SHP77 treated with DMSO at 0.1 percent for 48 hours (cell line): ENCODE measurements at regions not wholly inside any gene's neighbourhood (a gene's known extent, or its start where the extent isn't known, plus 50 kb on each side); places are given as distances from the start of the nearest gene placed in this dataset.
"Not testable (repeated sequence)": the region's sequence is repeated elsewhere in the genome, so short reads cannot be mapped to it uniquely, and the experiment has no call there.

Source experiments
- DNase-seq: peaks from one replicate; lab custom pipeline; 2025; lab: John Stamatoyannopoulos, UW

DNA sequence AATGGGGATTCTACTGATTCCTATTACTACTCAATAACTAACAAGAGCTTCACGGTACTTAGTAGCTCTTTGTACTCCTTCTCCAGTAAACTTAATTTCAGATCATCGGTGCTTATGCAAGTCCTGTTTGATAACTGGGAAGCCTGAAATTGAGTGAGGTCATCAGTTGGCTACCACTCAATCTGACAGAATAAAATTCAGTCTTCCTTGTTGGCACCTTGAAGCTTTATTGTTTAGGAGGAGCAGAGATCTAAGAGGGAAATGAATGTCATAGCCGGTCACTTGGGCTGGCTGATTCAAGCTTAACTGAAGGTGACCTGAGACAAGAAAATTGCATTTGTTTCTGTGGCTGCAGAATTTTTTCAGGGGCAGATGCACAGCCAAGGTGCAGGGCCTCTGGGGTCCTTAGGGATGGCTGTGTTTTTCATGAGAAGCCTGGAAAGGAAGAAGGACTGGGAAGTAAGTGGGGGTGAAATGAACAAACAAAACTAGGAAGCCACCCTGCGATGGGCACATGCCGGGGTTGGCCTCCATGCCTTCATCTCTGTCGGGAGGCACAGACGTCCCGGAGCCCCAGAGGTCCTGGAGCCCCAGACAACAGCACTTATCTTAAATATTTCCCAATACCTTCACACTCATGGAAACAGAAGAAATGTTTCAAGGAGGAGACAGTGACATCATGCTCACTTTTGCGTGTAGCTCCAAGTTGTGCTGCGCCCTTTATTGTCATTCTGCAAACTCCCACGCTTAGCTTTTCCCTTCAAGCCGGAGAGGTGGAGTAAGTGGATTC lies 85.0 kb upstream of the KIF5B start:
- no peak for DNase-seq

- DNase-seq: no peak
Observed at GRCh38 chr10:32140403-32140802, 84.2 kb upstream of the KIF5B start.

GRCh38 chr10:32139223-32140073 lies 83.2 kb upstream of the KIF5B start:
- DNase-seq: no peak

DNA sequence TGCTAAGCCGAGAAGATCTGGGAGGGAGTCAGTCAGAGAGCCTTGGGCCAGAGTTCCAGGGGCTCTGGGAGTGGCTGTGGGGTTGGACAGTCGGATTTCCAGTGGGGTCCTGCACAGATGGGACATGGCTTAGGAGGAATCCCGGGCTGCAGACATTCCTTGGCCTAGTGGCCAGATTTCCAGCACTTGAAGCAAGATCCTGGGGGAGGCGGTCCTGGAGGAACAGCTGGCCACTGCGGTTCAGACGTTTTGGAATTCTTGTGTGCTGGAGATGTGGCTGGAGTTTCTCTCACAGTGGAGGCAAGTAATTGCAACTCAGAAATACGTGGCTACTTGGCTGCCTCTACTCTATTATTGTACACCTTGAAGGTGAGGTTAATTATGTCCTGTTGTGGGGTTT lies 80.7 kb upstream of the KIF5B start:
- not testable (repeated sequence) for DNase-seq

DNA sequence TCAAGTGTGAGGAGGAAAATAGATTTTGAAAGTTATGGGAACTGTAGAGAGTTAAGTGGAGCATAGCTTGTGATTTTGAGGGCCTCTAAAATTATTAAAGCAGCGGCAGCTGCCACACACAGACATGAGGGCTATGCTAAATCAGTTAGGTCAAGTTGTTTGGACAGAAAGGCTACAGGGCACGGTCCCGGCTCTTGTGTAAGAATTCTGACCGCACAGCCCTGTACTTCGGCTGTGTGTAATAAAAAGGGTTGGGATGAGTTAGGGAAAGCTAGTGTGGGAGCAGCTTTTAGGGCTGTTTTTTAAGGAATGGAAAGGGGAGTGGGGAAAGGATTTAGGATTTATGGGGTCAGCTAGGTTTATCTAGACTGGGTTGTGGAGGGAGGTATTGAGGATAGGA lies 79.6 kb upstream of the KIF5B start:
- not testable (repeated sequence) for DNase-seq

DNA sequence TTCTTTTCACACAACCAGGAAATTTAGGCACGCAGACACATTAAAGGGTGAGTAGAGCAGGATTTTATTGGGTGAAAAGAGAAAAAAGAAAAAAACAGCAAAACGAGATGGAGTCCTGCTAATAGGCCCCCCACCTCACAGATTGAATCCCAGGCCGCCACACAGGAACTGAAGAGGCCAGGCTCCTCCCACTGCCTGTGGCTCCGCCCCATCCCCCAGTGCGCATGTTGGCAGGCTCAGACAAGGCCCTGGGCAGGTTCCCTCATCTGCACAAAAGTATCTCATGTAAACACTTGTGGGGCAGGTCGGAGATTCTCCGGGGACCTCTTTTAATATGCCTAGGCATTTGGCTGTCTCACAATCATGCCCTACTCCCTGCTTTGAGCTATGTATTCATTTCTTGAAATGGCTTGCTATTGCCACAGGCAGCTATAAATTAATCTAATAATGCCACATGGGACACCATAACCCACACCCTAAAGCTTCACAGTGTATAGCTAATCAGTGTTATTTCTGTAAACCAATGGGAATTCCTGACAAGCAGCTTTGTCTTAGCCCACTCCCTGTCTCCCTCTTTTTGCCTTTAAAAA lies 76.2 kb upstream of the KIF5B start:
- no peak for DNase-seq

DNA sequence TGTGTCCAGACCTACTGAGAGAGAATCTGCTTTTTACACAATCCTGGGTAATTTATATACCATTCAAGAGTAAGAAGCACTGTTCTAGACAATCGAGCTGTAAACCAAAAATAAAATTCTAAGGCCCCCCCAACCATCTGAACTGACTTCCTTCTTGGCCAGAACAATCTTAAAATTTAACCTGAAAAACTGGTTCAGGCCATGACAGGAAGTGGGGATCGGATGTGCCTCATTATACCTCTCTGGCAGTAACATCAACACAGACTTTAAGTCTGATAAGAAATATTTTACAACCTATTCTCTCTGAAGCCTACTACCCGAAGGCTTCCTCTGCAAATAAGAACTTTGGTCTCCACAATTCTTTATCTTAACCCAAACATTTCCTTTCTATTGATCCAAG lies 75.2 kb upstream of the KIF5B start:
- DNase-seq: no peak

DNA sequence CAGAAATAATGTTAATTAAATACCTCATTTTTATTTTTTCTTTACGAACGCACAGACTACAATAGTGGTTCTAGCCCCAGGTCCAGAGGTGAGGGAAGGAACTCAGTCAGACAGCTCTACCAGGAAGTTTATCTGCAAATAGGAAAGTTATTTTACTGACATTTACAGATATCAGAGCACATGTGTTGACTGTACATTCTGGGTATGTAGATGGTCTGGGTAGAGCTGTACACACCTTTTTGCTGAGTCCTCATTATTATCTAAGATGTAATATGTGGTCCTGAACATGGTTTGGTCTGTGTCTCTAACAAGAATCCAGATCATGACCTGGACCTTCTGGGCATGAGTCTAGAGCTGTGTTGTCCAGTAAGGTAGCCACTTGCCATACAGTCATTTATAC lies 74.6 kb upstream of the KIF5B start:
- no peak for DNase-seq

GRCh38 chr10:32125023-32125422 lies 68.8 kb upstream of the KIF5B start:
- DNase-seq: no peak

DNA sequence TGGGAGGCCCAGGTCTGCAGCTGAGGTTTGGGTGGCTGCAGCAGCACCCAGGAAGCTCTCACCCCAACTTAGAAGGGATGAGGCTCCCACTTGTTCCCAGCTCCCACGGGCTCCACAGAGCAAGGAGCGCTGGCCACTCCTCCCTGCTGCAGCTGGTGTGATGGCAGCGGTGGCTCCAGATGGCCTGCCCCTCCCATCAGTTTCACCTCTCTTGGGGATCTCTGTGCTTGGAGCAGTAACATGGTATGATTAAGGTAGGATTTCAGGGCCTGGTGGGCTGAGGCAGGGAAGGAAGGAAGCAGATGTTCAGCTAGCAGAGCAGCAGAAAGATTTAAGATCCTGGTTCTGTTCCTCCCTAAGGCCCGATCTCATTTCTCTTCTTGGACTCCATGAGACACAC lies 66.8 kb upstream of the KIF5B start:
- DNase-seq: no peak

DNA sequence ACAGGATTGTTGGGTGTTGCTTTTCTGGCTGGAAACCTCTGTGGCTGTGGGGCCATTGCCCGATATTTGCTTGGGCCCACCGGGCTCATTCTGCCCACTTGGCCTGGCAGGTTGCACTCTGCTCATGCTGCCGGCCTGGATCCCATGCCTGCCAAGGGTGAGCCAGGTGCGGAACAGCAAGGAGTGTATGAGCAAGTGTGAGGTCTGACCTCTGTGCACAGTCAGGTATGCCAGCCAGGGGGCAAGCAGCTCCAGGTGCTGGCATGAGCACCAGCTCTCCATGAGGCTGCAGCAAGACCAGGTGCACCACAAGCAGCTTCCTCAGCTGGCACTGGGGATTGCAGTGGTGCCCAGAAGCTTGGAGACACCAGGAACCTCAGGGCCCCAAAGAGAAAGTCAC lies 65.4 kb upstream of the KIF5B start:
- DNase-seq: no peak

DNA sequence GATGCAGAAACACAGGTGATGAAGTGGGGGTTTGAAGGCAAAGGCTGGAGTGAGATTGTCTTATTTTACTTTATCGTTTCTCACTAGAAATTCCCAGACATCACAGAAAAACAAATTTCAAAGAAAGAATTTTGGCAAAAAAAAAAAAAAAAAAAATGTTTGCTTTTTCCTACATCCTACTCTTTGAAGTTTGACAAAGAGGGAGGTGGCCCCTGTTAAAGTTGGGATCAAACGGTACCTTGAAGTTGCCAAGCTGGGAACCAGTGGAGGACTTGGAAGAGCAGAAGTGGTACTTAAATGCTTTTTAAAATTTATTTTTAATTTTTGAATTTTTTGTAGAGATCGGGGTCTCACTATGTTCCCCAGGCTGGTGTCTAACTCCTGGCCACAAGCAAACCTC lies 63.9 kb upstream of the KIF5B start:
- DNase-seq: no peak

GRCh38 chr10:32114508-32114907 lies 58.3 kb upstream of the KIF5B start:
- DNase-seq: no peak

- DNase-seq: no peak
Observed at GRCh38 chr10:32112055-32112454, 55.8 kb upstream of the KIF5B start.

GRCh38 chr10:32111585-32111984 lies 55.4 kb upstream of the KIF5B start:
- DNase-seq: no peak

DNA sequence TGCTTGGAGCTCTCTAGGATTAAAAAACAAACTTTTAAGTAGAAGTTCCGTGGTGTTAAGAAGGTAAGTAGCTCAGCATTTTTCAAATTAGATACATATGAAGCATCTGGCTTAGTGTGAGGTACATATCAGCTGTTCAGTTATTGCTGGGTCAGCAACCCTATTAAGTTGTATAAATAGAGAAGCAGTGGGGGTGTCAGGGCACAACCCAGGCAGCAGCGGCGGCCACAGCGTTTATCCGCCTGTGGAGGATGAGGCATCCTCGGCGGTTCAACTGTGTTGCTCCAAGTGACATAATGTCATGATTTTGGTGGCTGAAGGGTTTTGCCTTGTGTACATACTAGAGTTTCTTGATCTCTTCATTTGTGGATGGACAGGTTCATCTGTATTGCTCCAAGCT lies 54.6 kb upstream of the KIF5B start:
- DNase-seq: no peak

DNA sequence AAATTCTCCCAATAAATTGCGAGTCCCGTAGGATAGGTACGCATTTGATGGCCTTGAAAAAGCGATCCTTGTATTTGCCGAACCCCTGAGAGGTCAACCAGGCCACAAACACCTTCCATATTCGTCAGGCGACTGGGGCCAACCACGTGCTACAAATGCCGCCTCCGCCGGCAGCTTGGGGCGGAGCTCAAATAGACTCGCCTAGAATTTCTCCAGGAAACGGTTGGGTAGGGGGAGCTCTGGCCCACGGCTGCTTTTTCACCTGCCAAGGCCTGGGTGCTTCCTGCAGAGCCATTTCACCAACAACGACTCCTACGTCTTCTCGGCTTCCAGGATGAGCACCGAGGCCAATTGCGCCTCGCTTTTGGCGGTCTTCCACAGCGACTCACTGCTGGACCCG lies 53.4 kb upstream of the KIF5B start:
- DNase-seq: no peak
